HUDEP-2 (cell line): ENCODE measurements at regions not wholly inside any gene's neighbourhood (a gene's known extent, or its start where the extent isn't known, plus 50 kb on each side); places are given as distances from the start of the nearest gene placed in this dataset.

Source experiments
- DNase-seq, 76 experiments: peaks; one replicate each; lab custom pipeline; 2025; ENCODE audit not compliant: unreplicated experiment in 76 of 76; lab: John Stamatoyannopoulos, UW

DNA sequence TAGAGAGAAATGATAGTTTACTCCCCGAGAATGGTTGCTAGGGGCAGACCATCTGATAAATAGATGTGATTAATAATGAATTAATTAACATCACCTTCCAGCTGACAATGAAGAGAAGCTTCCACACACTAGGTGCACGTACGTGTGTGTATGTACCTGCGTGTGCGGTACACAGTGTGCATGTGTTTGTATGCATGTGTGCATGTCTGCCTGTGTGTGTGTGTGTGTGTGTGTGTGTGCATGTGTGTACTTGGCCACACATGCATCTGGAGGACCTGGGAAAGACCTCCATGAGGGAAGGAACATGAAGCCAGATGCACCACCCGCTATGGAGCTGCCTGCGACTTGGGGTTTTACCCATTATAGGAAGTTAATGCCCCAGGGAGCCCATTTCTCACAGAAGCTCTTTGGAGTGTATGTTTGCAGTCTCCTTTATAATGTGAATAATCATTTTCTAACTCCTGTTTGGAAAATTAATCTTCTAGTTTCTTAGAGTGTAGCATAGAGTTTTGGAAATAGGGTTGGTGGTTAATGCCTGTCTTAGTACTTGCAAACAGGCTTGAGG, 229.1 kb downstream of the ENGASE start:
- DNase-seq = no peak

DNA sequence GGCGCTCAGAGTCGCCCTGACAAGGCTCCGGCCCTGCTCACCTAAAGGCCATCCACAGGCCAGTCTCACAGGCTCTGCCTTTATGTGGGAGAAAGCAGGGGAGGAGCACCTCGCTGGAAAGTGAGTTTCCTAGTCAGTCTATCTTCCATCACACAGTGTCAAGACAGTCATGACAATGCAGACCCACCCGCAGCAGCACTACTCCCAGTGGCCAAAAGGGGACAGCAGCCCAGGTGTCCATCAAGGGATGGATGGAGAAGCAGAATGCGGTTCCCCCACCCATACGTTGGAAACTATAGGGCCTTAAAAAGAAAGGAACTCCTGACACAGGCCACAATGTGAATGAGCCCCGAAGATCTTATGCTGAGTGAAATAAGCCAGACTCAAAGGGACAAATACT, 226.8 kb downstream of the ENGASE start:
- no peak for DNase-seq

DNA sequence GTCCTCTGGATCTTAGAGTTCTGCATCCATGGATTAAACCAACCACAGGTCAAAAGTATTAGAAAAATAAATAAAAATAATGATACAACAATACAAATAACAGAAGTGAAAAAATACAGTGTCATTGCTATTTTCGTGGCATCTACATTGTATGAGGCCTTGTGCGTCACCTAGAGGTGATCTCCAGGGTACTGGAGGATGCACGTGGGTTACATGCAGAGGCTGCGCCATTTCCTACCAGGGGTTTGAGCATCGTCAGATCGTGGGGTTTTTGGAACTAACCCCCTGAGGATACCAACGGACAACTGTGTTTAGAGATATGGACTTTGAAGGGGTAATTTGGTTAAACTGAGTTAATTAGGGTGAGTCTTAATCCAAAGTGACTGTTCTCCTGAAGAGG, 224.7 kb downstream of the ENGASE start:
- DNase-seq = no peak

DNA sequence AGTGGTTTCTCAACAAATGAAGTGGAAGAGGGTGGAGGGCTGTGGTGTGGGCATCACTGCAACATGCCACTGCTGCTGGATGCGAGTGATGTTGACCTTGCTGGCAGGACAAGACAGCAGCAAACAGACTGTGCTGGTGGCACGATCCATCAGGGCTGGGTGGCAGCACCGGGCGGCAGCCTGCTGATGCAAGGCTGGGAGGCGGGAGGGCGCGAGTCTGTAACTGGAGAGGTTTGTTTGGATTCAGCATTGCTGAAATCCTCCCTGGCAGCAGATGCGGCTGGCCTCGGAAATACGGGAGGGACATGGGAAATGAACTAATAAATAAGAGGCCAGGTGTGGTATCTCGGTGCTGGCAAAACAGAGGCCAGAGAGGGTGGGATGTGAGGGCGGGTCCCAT, 224.2 kb downstream of the ENGASE start:
- DNase-seq = no peak

DNA sequence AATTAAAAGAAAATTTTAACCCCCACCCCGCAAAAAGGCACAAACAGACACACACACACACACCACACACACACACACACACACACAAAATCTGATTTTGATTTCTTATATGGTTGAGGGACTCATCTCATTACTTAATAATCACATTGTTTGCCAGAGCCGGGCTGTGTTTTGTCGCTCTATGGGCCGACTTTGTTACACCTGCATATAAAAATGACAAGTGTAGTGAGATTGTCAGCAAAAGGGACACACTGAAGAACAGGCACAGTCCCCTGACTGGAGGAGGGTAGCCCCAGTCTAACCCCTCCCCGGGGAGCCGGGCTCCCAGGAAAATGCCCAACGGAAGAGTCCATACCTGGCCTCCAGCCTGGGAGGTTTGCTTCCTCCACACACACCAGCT, 221.6 kb downstream of the ENGASE start:
- no peak for DNase-seq

DNA sequence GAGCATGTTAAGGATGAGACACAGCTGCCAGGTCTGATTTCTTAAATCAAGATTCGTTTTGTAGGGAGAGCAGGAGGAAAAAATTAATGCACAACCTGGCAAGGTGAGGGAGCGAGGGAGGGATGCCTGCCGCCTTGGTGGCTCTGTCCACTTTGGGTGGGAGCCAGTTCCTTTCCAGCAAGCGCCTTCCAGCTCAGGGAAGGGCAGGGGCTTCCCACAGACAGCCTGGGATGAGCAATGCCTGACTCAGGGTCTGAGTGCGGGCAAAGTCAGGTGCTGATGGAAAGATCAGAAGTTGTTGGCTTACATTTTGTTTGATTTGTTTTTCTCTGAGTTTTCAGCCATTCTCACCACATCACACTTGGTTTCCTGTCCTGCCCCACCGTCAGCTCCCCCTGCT, 220.7 kb downstream of the ENGASE start:
- DNase-seq = no peak

DNA sequence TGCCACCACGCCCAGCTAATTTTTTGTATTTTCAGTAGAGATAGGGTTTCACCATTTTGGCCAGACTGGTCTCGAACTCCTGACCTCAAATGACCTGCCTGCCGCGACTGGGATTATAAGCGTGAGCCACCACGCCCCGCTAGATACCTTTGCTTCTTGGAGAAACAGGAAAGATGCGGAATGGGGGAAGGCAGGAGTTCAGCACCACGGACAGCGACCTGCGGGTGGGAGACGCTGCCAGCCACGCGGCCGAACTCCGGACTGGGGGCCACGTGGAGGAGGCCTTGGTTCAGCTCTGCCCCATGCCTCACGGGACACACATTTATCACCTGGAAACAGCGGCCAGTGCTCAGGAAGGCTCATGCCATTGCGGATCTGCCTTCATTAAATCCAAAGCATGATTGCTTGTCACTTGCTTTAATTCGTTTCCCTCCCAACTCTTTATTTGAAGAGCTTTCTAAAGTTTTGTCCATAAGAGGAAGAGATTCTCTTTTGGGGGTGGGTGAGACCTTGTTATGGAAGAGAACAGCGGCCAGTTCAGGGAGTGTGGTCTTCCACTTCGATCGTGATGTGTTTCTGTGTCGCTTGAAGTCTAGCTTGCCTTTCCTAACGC, 219.9 kb downstream of the ENGASE start:
- DNase-seq = peak in 33 of 76 experiments; percentile 0 to 55 (median 14)

DNA sequence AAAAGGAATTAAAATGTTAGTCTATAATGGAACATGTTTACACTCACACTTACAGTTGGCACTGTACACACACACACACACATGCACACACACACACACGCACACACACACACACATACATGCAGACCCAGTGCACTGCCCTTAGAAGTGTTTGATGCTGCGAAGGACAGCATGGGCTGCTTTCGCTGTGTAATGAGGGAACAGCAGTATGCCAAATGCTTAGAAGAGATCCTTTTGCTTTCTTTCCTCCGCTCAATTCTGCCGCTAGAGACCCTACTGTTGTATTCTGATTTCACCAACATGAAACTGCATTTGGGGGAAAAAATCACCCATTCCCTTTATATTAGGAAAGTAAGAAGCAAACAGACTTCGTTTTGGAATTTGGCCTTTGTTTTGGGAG, 217.9 kb downstream of the ENGASE start:
- no peak for DNase-seq

DNA sequence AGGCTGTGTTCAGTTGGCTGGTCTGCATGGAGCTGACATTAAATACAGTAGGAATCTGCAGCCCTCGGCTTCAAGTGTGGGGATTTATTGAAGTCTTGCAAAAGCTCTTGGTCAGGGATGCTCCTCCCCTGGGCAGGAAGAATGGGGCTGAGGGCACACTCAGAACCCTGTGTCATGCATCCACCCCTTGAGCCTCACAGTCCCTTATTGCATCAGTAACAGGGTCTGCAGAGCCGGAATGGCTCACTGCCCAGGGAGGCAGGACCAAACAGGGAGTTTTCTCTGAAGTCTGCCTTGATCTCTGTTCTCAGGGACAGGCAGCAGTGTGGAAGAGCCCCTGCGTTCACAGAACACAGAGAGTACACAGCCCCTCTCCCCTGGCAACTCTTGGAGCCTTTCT, 216.8 kb downstream of the ENGASE start:
- DNase-seq = no peak

DNA sequence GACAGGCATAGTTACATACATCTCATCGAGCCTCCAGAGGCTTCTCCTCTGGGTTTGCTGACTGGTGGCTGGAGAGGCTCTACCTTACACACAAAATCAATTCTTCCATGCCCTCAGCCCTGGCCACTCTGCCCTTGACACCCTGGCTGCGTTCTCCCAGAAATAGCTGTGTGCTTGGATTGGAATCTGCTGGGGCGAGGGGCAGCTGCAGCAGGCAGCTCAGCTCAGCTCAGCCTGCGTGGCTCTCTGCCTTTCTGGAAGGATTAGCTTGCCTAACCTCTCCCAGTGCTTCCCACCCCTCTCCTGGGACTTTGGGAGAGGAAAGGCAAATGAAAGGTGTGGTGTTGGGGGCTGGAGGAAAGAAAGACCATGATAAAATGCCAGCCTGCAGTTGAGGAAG, 216.1 kb downstream of the ENGASE start:
- no peak for DNase-seq

DNA sequence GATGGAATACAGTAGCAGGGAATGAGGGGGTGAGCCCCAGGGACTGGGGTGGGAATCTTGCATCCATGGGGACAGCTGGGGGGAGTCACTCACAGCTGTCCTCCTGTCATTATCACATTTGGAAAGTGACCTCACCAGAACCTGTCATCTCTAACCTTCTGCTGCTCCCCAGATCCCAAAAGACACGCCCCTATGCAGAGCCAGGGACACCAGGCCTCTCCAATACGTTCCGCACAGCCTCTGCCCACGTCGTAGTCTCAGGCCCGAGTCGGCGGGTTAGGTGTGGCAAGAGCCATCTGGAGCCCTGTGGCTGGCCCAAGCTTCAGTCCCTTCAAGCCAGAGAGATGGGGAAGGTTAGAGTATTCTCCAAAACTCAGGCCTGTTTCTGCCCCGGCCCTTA, 214.3 kb downstream of the ENGASE start:
- DNase-seq = no peak

DNA sequence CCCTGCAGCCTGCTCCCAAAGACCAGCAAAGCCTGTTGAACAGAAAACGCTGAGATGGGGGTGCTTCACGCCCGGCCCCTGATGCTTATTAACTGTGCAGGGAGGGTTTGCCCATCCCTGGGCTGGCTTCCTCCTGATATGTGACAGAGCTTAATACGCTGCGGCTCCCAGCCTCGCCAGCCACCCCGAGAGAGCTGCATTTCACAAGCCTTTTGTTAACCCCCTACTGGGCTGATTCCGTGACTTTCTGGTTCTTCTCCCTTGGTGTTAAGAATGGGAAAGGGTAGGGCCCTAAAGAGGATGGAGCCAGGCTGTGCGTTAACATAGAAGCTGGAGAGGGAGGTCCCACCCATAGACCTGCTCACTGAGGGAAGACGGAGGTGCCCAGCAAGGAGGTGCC, 211.8 kb downstream of the ENGASE start:
- no peak for DNase-seq

DNA sequence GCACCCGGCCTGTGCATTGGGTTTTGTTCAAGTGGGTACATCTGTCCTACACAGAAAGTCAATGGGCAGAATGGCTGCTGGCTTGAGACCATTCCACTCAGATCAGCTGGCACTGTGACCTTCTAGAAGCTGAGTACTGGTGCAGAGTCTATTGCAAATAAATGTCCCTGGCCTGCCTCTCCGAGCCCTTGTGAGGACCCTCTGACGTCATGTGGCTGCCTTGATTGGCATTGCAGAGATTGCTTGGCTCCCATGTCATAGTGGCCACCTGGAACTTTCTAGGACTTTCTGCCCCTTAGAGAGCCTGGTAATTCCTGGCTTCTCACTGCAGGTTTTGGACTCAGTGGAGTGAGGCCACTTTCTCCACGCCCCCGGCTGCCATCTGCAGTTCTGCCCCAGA, 211.3 kb downstream of the ENGASE start:
- no peak for DNase-seq

DNA sequence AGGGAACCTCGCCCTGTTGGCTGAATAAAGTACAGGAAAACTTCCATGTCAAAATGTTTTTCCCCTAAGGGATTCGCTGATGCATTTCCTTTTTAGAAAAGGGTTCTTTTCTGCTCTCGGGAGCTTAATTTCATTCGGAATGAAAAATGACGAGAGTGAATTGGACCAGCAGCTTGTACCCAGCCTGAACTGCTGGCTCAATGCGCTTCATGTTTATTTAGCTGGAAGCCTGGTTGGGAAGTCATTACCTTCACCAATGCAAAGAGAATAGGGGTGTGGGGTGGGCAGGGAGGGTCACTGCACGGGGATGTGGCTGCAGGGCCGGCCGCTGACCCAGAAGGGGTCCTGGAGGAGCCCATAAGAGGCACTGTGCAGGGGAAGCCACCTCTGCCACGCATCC, 207.7 kb downstream of the ENGASE start:
- DNase-seq = no peak

DNA sequence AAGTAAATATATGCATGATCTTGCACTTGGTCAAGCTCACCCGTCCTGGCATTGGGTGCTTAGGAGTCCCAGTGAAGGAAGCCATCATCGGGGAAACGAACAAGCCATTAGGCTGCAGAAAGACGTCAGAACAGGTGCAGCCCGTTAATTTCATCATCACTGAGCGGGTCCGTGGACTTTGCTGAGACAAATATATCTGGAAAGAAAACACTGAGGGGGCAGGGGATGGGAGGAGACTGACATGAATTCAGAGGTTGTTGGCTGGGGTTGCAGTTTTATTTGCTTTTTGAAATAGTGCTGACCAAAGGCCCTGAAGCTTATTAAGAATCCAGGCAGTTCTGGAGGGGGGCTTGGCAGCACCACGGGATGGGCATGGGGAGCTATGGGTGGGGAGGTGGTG, 207.2 kb downstream of the ENGASE start:
- no peak for DNase-seq

DNA sequence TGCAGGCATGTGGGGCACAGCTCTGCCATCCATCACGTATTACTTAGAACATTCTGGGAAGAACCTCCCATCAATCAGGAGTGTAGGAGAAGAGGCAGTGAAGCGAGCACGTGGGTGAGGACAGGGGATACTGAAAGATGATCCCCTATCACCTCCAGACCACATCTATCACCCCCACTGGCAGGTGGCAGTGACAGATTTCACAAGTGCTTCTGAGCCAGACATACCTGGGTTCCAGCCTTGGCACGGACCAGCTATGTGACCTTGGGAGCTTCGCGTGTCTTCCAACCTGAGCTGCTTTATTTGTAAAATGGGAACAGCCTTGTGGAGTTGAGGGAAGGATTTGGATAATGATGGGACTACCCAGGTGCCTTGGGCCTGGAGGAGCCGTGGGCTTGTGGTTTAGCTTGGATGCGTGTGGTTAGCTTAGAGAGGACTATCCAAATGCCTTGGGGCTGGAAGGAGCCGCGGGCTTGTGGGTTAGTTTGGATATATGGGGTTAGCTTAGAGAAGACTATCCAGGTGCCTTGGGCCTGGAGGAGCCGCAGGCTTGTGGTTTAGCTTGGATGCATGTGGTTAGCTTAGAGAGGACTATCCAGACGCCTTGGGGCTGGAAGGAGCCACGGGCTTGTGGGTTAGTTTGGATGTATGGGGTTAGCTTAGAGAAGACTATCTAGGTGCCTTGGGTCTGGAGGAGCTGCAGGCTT, 206.4 kb downstream of the ENGASE start:
- DNase-seq = no peak

DNA sequence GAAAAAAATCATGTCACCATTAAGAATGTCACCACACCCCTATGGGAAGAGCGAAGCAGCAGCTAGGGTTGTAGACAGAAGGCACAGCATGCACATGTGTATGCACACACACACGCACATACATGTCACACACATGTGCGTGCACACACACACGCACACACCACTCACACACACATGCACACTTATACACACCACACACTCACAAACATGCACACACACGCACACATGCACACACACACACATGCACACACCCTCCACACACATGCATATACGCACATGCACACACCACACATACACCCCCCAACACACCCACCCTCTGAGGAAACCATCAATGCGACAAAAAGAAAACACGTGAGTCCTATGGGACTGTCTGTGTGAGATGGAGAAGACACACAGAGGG, 205.4 kb downstream of the ENGASE start:
- DNase-seq = no peak

DNA sequence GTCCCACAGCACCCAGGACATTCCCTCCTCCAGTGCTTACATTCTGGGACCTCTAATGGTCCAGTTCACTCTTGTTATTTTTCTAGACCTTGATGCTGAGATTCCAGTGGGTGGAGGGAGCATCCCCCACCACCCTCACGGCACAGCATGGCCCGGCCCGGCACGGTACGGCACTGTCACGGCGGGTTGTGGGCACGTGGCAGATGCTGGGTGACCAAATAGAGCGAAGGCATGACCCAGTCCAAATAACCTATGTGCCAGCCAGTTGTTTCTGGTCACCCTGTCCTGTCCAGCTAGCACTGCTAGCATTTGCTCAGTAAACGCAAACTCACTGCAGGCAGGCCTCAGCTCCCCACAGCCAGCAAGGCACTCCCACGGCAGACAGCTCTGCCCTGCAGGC, 204.7 kb downstream of the ENGASE start:
- no peak for DNase-seq

DNA sequence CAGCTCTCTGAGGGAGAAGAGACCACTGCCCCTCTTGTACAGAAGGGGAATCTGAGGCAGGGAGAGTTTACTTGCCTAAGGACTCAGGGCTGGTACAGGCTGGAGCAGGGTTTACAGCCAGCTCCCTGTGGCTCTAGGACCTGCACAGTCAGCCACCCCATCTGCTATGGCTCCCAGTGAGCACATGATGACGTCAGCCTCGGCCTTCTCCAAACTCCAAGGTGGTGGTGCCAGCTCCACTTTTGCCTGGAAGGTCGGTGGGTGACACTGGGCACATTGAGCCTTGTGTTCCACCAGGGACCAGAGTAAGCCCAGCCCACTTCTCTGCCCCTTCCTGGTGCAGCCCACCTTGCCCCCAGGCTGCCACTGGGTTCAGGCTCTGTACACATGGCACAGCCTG, 202.2 kb downstream of the ENGASE start:
- DNase-seq = no peak

DNA sequence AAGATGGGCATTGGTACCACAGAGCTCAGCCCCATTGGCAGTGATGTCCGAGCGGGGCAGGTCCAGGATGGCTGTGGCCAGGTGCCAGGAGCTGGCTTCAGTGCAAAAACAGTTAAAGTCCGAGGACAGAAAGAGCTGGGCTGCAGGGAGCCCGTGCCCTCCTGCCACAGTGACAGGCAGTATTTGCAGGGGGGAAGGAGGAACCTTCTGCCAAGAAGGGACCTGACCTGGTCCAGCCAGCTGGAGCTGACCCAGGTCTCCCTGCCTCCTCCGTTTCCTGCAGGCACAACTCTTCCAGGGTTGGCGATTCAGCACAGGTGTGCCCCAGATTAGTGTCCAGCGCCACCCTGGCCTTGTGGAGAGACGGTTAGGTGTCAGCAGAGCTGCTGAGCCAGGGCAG, 199.0 kb downstream of the ENGASE start:
- no peak for DNase-seq

DNA sequence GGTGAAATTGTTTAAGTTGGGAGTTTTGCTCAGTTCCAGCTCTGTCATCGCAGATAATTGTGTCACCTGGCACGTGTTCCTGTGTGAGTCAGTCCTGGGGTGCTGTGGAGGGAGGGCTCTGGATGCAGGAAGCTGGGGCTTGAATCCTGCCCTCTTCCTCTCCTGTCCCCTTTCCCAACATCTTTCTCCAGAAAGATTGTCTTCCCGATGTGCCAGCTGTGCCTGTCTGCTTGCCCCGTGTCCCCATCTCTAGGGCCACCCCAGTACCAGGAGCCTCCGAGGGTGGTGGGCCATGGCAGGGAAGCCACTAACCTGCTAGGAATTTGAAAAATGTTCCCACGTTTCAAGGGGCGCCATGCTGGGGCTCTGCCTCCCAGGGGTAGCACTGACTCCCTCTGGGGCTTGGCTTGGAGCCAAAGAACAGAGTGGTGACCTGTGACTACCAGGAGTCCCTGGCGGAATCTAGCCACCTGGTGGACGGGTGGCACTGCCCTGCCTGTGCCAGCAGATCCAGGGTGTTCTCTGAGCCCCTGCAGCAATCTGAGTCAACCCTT, 198.1 kb downstream of the ENGASE start:
- DNase-seq = no peak

DNA sequence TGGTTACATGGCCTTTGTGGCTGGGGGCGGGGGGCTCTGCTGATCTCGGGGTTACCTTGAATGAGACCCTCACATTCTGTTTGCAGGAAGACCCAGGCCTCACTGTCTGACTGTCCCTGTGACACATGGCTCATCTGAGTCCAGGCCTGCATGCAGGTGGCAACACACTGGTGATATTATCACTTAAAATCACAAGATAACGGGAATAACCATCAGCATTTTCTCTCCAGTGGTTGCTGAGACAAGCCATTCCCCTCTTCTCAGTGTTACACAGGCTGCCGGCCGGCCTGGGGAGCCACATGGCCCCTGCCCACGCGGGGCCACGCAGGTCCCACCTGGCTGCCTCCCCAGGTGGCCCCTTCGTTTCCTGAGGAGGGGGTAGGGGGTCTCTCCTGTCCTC, 197.6 kb downstream of the ENGASE start:
- no peak for DNase-seq
